ENCODE measurements at regions not wholly inside any gene's neighbourhood (a gene's known extent, or its start where the extent isn't known, plus 50 kb on each side); places are given as distances from the start of the nearest gene placed in this dataset.

DNA sequence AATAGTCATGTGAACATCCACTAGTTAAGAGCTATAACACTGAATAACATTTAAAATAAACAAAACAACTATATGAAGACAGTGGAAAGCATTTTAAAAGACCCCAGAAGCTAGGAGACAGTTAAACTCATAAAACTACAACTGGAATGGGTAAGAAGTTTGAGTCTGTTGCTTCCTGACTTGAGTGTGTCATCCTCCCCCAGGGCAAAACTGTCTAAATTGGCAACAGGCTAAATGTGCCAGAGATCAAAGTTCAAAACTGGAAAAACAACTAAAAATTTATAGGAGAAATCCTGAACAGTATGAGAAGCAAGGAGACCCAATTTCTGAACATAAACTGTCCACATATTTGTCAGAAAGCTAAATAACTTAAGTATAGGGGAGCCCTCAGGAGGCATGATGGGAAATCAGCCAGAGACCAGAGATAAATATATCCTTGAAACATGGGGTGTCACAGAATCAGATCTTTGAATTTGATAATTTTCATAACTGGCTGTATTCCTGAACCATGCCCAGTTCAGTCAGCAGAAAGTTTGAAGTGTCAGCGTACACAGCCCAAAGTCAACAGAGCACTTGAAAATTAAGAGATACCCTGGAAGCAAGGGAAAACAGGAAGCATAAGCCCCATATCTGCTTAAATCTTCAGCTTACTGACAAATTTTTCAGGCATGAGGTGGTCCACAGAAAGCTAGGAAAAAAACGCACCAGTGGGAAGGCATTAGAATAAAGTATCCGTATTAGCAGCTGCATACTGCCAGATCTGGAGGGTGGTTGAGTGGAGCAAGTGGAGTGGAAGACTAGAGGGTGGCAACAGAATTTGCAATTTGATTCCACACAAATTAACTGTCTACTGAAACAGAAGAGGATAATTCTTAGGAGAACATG is 516.1 kb upstream of the MAN1A1 start:
- DNase-seq = no peak

DNA sequence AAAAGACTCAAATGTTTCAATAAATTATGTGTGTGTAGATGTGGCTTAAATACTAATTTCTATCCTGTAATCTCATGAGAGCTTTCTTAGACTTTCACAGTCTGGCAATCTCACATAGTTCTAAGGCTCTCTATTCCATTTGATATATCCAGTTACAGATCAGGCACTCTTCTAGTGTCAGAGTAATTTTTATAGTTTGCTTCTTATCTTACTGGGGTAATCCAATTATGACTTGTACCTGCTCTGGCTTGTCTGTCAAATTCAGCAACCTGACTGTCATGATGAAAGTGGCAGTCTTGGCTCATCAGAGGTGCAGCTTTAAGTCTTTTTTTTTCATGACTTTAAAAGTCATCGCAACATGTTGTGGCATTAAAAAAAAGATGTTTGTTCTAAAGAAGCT is 513.2 kb upstream of the MAN1A1 start:
- no peak for DNase-seq

DNA sequence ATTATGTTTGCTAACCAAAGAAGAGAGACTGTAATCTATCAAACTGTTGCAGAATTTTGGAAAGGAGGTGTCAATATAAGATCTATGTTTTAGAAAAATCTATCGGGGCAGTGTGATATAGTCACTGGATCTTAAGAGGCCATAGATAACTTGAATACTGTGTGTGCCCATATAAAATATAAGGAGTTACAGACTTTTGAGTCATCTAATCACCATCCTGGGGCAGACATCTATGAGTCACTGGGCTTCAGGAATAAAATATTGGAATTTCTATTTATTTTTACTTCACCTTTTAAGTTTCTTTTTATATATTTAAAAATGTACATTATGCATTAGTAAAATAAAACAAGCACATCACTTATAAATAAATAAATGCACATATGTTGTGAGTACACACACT is 509.3 kb upstream of the MAN1A1 start:
- DNase-seq = peak; percentile 17

DNA sequence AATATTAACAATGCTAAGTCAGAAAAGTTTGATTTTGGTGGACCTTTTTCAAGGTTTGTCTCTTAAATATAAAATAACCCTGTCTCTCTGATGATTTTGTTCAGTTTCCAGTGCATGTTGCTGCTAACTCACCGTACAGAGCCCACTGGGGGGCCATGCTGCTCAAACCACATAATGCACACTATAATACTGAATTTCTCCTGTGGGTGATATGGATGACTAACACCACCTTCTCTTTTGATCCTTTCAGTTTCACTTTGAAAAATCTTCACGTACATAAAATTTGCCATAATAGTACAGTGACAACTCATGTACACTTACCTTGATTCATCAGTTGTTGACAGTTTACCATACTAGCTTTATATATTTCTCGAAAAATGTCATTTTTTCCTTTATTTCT is 506.6 kb upstream of the MAN1A1 start:
- DNase-seq = no peak

DNA sequence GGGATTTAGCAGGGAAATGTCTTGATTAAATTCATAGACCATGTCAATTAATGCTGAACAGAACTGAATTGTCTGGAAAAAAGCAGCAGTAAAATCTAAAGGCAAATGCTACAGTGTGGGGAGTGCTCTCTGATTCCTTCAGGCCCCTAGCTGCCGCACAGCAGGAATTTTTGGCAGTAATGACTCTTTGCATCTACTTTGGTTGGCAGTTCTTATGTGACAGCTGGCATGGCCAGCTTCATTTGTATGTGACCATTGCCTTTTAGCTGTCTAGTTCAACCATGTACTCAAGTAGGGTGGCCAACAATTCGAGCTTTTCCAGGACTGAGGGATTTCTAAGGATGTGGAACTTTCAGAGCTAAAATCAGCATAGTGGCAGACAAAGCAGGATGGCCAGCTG is 499.1 kb upstream of the MAN1A1 start:
- no peak for DNase-seq

DNA sequence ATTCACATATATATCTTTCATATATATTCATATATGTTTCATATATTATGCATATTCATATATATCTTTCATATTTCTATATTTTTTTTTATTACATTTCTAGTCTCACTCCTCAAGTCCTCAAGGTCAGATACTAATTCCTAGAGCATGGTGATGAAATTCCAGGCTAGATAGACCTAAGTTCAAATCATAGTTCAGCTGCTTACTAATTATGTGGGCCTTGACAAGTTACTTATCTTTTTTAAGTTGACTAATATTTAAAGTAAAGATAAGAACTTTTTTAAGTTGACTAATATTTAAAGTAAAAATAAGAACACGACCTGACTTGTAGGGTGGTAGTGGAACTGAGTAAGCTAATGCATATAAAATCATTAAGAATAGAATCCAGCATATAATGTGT is 495.6 kb upstream of the MAN1A1 start:
- no peak for DNase-seq

DNA sequence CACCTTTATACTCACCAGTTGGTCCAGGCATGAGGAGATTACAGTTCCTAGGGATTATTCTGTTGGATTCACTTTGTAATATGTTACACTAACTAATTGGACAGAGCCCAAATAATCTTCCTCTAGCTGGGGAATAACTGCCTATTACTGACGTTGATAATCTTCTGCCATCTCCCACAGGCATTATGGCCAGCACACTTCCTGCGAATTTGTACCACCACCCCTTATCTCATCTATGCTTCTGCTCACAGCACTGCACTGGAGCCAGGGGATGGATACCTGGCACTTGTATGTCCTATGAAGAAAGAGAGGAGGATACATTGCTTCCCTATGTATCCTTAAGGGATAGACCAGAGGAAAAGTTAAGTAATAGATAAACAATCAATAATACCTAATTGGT is 494.8 kb upstream of the MAN1A1 start:
- DNase-seq = no peak

DNA sequence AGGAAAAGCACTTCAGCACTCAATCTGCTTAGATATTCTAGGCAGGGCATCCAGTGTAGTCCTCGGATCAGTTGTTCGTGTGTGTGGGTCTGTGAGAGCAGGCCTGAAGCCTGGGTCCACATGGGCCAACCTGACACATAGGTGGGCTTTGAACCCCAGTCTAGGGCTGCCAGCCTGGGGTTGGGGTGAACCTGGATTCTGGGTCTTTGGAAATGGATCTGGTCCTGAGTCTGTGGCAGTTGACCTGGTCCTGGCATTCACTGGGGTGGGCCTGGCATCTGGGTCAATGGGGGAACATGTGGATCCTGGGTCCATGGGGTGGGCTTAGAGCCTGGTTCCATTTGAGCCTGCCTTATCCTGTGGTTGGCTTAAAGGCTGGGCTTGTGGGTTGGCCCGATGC is 492.6 kb upstream of the MAN1A1 start:
- DNase-seq = no peak

DNA sequence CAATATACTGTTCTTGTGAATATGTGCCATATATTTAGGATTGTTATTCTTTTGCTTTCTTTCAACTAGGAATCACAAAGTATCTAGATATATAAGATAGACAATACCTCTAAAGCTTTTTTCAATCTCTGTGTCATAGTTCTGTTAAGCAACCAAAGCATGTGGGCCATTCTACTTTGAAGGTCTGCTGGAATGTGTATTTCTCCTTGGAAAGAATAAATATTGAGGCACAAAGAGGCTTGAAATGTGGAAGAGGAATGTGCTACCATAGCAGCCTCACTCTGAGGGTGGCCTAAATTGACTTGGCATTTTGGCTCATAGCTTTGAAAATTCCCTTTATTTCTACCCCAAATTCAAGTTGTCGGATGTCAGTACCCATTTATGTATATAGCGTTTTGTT is 488.5 kb upstream of the MAN1A1 start:
- DNase-seq = no peak

DNA sequence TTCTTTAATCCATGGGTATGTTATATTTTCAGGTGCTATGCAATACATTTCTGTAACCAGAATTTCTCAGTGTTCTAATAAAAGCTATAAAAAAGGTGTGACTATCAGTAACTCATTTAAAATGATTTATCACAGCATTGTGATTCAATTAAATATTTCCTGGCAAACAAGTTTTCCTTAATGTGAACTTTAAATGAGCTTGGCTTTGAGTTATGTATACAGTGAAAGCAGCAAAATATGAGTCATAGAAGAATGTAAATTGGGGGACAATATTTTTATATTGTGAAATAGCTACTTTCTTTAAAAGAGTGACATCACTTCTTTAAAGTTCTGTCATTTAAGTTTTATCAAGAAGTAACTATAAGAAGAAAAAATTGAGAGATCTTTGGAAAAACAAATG is 484.9 kb upstream of the MAN1A1 start:
- no peak for DNase-seq

DNA sequence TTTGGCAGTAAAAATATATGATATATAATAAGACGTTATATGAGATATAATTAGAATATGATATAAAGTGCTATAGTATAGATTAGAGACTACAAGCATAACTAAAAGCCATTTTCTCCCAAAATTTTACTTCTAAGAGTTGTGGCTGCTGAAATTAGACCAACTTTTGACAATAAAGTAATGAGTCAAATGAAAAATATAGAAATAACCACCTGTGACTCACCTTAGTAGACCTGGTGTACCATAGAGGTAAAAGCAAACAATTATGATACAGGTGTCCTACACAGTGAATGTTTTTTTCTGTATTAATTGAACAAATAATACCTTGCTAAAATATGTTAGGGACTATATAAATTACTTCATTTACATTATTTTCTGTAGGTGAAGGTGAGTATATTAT is 482.9 kb upstream of the MAN1A1 start:
- no peak for DNase-seq

DNA sequence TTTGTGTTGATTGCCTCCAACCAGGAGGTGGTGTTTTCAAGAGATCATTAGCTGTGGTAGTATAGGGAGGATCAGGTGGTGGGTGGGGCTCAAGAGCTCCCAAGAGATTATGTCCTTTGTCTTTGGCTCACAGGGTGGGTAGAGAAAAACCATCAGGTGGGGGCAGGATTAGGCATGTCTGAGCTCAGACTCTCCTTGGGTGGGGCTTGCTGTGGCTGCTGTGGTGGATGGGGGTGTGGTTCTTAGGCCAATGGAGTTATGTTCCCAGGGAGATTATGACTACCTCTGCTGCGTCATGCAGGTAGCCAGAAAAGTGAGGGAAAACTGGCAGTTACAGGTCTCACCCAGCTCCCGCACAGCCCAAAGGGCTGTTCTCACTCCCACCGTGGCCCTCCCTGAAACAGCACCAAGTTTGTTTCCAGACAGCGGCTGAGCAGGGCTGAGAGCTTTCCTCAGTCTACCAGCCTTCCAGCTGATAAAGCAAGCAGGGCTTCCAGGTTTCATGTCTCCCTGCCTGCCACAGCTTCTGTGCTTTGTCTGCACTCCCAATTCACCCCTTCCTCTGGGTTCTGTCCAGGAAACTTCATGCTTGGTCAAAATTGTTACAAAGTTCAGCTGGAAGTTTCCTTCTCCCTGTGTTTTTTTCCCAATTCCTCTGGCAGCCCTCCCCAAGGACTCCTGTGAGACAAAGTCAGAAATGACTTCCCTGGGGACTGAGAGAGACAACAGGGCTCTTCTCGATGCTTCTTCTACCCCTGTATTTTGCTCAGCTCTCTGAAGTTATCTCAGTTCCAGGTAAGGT is 481.1 kb upstream of the MAN1A1 start:
- DNase-seq = no peak

DNA sequence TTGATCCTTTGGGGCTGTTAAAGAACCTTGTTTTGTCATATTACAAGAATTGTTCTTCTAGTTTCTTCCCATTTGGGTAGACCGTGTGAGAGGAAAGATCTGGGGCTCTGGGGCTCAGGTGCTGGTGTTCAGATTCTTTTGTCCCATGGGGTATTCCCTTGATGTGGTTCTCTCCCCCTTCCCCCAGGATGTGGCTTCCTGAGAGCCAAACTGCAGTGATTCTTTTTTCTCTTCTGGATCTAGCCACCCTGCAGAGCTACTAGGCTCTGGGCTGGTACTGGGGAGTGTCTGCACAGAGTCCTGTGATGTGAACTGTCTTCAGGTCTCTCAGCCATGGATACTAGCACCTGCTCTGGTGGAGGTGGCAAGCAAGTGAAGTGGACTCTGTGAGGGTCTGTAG is 480.5 kb upstream of the MAN1A1 start:
- no peak for DNase-seq

DNA sequence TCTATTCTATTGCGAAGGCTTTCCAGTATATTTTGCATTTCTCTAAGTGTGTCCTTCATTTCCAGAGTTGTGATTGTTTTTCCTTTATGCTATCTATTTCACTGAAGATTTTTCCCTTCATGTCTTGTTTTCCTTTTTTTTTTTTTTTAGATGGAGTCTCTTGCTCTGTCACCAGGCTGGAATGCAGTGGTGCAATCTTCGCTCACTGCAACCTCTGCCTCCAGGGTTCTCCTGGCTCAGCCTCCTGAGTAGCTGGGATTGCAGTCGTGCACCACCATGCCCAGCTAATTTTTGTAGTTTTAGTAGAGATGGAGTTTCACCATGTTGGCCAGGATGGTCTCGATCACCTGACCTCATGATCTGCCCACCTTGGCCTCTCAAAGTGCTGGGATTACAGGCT is 479.9 kb upstream of the MAN1A1 start:
- peak; percentile 9 for DNase-seq

DNA sequence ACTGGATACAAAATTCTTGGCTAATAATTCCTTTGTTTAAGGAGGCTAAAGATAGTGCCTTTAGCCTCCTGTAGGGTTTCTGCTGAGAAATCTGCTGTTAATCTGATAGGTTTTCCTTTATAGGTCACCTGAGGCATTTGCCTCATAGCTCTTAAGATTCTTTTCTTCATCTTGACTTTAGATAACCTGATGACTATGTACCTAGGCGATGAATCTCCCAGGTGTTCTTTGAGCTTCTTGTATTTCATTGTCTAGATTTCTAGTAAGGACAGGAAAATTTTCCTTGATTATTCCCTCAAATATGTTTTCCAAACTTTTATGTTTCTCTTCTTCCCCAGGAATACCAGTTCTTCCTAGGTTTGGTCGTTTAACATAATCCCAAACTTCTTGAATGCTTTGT is 479.4 kb upstream of the MAN1A1 start:
- no peak for DNase-seq

DNA sequence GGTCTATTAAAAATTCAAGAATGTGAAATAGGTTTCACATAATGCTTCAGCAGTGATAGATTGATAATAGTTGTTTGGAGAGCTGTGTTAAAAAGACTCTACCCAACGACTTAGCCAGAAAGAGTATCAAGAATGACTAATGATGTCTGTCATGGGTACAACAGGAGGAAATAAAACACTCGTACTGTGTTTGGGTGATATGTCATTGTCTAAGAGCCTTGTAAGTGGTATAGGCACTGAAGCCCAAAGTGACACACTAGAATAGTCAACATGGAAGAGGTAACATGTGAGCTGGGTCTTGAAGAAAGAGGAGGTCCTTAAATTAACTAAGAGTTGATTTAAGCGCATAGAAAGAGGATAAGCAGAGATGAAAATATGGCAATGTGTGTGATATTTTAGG is 471.8 kb upstream of the MAN1A1 start:
- DNase-seq = no peak

DNA sequence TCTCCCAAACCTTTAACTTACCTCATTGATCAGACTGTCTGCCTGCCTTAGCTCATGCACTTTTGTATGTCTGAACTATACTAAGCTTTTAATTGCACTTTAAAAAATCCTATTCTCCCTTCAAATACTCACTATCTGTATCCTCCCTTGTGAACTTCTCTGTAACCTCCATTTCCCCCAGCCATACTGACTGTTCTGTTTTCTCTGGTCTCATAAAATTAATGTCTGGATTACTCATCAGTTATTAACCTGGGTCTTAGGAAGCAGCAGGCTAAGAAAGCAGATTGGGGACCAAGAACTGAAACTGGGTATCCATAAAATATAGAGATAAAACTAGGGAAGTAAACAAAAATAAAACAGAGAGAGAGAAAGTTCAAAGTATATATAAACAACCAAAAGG is 469.3 kb upstream of the MAN1A1 start:
- DNase-seq = no peak

DNA sequence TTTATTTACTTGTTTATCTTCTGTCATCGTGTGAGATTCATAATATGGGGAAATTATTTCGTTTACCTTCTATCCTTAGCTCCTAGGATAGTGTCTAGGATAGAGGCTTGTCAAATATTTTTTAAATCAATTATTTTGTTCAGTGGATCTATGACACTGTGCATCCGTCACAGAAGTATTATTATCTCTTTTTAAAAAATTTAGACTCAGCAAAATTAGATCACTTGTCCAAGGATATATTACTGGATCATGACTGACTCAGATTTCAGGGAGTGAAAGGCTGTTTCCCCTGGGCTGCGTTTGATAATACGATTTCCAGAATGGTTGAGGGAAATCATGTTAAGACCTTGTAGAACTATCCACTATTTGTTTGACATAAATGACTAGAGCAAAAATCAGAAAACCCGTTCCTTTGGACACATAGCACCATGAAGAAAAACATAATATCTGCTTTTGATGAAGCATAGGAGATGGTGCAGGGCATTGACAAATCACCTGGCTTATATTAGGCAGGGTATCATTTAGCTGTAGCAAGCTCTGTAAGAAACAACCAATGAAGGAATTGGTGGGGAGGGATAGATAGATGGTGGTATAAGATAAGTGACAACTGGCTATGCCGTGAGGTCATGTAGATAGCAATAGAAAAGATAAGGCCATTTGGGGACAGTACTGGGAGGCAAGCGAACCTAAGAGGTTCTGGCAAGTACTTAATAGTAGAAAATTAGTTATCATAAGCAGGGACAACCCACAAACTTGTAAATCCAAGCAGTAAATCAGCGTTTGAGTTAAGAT is 465.2 kb upstream of the MAN1A1 start:
- no peak for DNase-seq

DNA sequence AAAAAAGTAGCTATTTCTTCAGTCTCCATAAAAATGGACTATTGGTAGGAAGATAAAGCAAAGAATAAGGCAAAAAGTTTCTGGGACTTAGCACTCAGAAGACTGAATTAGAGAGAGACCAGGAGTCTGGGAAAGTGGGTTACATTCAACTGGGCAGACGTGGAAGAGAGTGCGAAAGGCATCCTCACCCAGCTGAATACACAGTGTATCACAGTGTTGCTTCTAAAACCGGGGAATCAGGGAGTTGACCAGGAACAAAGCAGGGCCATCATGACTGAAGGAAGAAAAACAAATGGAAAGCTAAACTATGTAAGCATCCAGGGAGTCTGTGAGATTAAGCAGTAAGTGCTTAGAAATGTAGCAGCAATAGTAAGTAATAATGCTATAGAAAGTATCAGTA is 452.9 kb upstream of the MAN1A1 start:
- no peak for DNase-seq

DNA sequence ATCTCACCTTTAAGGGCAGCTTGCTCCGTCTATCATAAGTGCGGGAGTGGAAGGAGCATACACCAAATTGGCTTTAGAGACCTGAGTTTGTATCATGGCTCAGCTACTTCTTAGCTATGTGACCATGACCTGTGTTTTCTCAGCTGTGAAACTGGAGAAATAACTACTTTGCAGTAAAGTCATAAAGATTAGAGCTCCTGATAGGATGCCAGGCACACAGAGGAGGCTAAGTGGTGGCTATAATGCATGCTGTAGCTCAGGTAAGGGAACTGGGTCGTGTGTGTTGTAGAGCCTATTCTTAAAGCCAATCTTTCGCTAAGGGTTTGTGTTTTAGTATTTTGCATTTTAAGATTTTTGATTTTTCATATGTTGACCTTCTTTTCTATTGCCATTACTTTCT is 451.5 kb upstream of the MAN1A1 start:
- no peak for DNase-seq

DNA sequence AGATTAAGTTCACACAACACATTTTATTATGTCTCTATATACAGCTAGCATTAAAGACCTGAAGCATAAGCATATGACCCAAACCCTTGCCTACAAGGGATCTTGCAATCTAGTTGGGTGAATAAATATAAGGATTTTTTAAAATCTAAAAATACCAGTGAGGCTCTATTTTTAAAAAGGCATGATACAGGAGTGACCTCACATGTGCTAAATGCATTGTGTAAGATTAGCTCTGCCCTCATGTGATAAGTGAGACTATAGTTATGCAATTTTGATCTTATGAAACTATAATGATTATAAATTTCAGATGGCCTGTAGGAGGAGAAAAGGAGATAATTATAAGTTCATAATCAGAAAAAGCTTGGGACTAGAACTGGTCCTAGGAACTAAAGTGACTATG is 451.0 kb upstream of the MAN1A1 start:
- DNase-seq = no peak

DNA sequence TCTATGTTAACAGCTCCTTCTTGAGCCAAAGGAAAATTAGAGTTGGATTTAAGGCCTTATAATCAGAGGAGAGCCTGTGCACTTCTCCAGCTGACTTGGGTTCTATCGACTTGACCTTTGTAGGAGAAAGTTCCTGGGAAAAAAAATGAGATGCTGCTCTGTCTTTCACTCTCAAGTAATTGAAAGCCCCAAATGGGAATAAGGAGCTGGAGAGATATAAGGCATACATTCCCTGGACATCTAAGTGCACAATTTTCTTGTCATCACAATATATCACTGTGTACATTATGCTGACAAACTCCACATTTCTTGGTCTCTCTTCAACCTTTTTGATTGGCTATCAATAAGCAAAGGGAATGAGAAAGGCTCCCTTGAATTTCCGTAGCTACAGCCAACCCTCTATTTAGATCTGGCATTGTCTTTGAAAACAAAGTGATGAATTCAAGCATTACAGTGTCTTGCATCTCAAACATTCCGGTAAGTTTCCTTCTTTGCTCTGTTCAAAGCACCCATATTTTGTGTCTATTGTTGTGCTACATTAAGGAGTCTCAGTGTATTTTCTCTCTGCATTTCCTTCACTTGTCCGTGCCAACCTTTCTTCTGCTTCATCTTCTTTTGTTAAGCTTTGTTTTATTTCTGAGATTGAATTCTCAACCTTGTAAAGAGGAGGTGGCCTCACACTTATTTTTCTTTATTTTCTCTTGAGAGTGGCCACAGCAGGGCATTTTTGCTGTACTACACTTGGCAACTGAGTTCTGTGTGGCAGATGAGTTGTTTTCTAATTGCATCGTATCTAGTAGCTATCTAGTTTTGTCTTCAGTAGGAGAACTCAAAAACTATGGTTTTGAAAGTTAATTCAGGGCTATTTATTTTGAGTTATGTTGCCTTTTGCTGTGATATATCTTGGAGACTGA is 450.3 kb upstream of the MAN1A1 start:
- DNase-seq = no peak

All from fibroblast of skin of back (primary cell).